IMR-90 (cell line): ENCODE measurements at regions not wholly inside any gene's neighbourhood (a gene's known extent, or its start where the extent isn't known, plus 50 kb on each side); places are given as distances from the start of the nearest gene placed in this dataset.

Experiments used
- ATAC-seq: fragments of 200-7000 bp; cut with Tn5 transposase; 2 replicates; pipeline ENCODE4 v1.9.1; 2020; ENCODE audit warnings: low read depth, mild to moderate bottlenecking, moderate library complexity
- BruUV-seq: library from RNA; stranded (reverse); fragments of 400-500 nt; replicated peaks from 2 replicates; lab custom pipeline; 2021; lab: Mats Ljungman, UMichigan
- CTCF ChIA-PET: fragments of 300-600 bp; formaldehyde crosslinking; extraction: SDS; loops from one replicate; lab custom pipeline; 2021; ENCODE audit warnings: antibody characterized with exemption; lab: Yijun Ruan, JAX
- POLR2A ChIA-PET: fragments of 300-600 bp; sonication (Branson Sonifier 250); formaldehyde crosslinking; loops from one replicate; lab custom pipeline; 2022; ENCODE audit warnings: antibody characterized with exemption; ENCODE audit not compliant: unreplicated experiment; lab: Charles Lee
- DNase-seq: peaks from one replicate; pipeline ENCODE4 v3.0.0; 2013
- H2AFZ ChIP-seq: replicated peaks from 2 replicates; pipeline ENCODE3; 2013; ENCODE audit warnings: low read length, mild to moderate bottlenecking; ENCODE audit not compliant: poor library complexity
- H2AK5ac ChIP-seq: 2 replicates; pipeline ENCODE4 v1.6.1; 2013; ENCODE audit warnings: low read depth, low read length, inconsistent platforms
- H2AK9ac ChIP-seq: replicated peaks from 2 replicates; pipeline ENCODE3; 2013; ENCODE audit warnings: mild to moderate bottlenecking, low read depth, low read length, moderate library complexity; ENCODE audit not compliant: poor library complexity
- H2BK120ac ChIP-seq: 2 replicates; pipeline ENCODE4 v1.6.1; 2013; ENCODE audit warnings: low read depth, low read length, inconsistent platforms
- H2BK15ac ChIP-seq: 3 replicates; pipeline ENCODE4 v1.6.1; 2013; ENCODE audit warnings: low read depth, low read length, inconsistent platforms
- H2BK20ac ChIP-seq: 2 replicates; pipeline ENCODE4 v1.6.1; 2013; ENCODE audit warnings: low read depth, mild to moderate bottlenecking, inconsistent platforms, low read length, moderate library complexity
- H2BK5ac ChIP-seq: 2 replicates; pipeline ENCODE4 v1.6.1; 2013; ENCODE audit warnings: mild to moderate bottlenecking, low read depth, low read length, inconsistent platforms; ENCODE audit not compliant: poor library complexity, severe bottlenecking
- H3K14ac ChIP-seq: replicated peaks from 2 replicates; pipeline ENCODE4 v1.6.1; 2013; ENCODE audit warnings: low read depth, low read length, inconsistent platforms
- H3K18ac ChIP-seq: 2 replicates; pipeline ENCODE4 v1.6.1; 2013; ENCODE audit warnings: low read depth, low read length, control low read depth
- H3K23ac ChIP-seq: 2 replicates; pipeline ENCODE4 v1.6.1; 2013; ENCODE audit warnings: low read depth, low read length, inconsistent platforms
- H3K27ac ChIP-seq: 2 replicates; pipeline ENCODE4 v1.5.1; 2013; ENCODE audit warnings: mild to moderate bottlenecking, control low read depth, low read length; ENCODE audit not compliant: insufficient read depth
- H3K27me3 ChIP-seq: 2 replicates; pipeline ENCODE4 v1.6.1; 2013; ENCODE audit warnings: low read length; ENCODE audit not compliant: control insufficient read depth, insufficient read depth
- H3K36me3 ChIP-seq: 2 replicates; pipeline ENCODE4 v1.6.1; 2013; ENCODE audit warnings: low read length, mixed read lengths; ENCODE audit not compliant: control insufficient read depth, insufficient read depth
- H3K4ac ChIP-seq: 2 replicates; pipeline ENCODE4 v1.6.1; 2013; ENCODE audit warnings: low read depth, low read length, inconsistent platforms
- H3K4me1 ChIP-seq: 2 replicates; pipeline ENCODE4 v1.6.1; 2013; ENCODE audit warnings: low read length, mixed read lengths; ENCODE audit not compliant: control insufficient read depth, insufficient read depth
- H3K4me2 ChIP-seq: 2 replicates; pipeline ENCODE4 v1.6.1; 2013; ENCODE audit warnings: low read depth, mild to moderate bottlenecking, control low read depth, low read length, moderate library complexity
- H3K4me3 ChIP-seq: 2 replicates; pipeline ENCODE4 v1.5.1; 2013; ENCODE audit warnings: low read depth, mild to moderate bottlenecking, control low read depth, low read length, moderate library complexity; ENCODE audit not compliant: insufficient read depth
- H3K56ac ChIP-seq: 2 replicates; pipeline ENCODE4 v1.6.1; 2013; ENCODE audit warnings: low read length, inconsistent platforms; ENCODE audit not compliant: insufficient read depth; ENCODE audit errors: extremely low read depth
- H3K79me1 ChIP-seq, 2 experiments: 2 replicates each; pipeline ENCODE4 v1.6.1; 2013; ENCODE audit warnings: low read length in 2 of 2, inconsistent platforms in 1 of 2, low read depth in 1 of 2
- H3K9ac ChIP-seq: 2 replicates; pipeline ENCODE4 v1.6.1; 2013; ENCODE audit warnings: low read depth, low read length, control low read depth
- H3K9me1 ChIP-seq: 2 replicates; pipeline ENCODE4 v1.6.1; 2013; ENCODE audit warnings: low read length, inconsistent platforms; ENCODE audit not compliant: insufficient read depth
- H3K9me3 ChIP-seq: 2 replicates; pipeline ENCODE4 v1.6.1; 2013; ENCODE audit warnings: low read length; ENCODE audit not compliant: control insufficient read depth, insufficient read depth
- H4K20me1 ChIP-seq: 2 replicates; pipeline ENCODE4 v1.6.1; 2013; ENCODE audit warnings: low read length, inconsistent platforms; ENCODE audit not compliant: insufficient read depth
- H4K5ac ChIP-seq: 2 replicates; pipeline ENCODE4 v1.6.1; 2013; ENCODE audit warnings: mild to moderate bottlenecking, low read depth, low read length, control low read depth
- H4K8ac ChIP-seq, 2 experiments: 2 replicates each; pipeline ENCODE4 v1.6.1; 2013; ENCODE audit warnings: low read depth in 2 of 2, low read length in 2 of 2, control low read depth in 1 of 2, inconsistent platforms in 1 of 2
- H4K91ac ChIP-seq: 2 replicates; pipeline ENCODE4 v1.6.1; 2013; ENCODE audit warnings: low read depth, low read length, inconsistent platforms; ENCODE audit not compliant: insufficient read depth
- CEBPB ChIP-seq: IDR thresholded peaks from 2 replicates; pipeline ENCODE4 v1.6.1; 2012; ENCODE audit warnings: low read depth, low read length, improper control_type of control experiment
- CHD1 ChIP-seq: IDR thresholded peaks from 2 replicates; pipeline ENCODE4 v1.6.1; 2012; ENCODE audit warnings: low read depth, low read length, improper control_type of control experiment
- CTCF ChIP-seq: conservative IDR thresholded peaks from 2 replicates; pipeline ENCODE4 v1.5.1; 2012; ENCODE audit warnings: mild to moderate bottlenecking, low read depth, low read length, improper control_type of control experiment
- ELK1 ChIP-seq: fragments of 150-350 bp; IDR thresholded peaks from 2 replicates; pipeline ENCODE4 v1.6.1; 2016; ENCODE audit warnings: low read depth, mild to moderate bottlenecking, low read length, moderate library complexity, borderline replicate concordance
- MAFK ChIP-seq: IDR thresholded peaks from 2 replicates; pipeline ENCODE4 v1.6.1; 2012; ENCODE audit warnings: low read depth, low read length, improper control_type of control experiment
- MAZ ChIP-seq: IDR thresholded peaks from 2 replicates; pipeline ENCODE4 v1.6.1; 2012; ENCODE audit warnings: low read depth, mild to moderate bottlenecking, low read length, improper control_type of control experiment, moderate library complexity, borderline replicate concordance
- NFE2L2 ChIP-seq: fragments of 150-350 bp; IDR thresholded peaks from 2 replicates; pipeline ENCODE4 v1.6.1; 2016; ENCODE audit warnings: low read depth, mild to moderate bottlenecking, low read length
- SMC3 ChIP-seq: fragments of 150-350 bp; IDR thresholded peaks from 2 replicates; pipeline ENCODE4 v1.6.1; 2016; ENCODE audit warnings: low read depth, mild to moderate bottlenecking, antibody characterized with exemption, low read length, moderate library complexity
- WGBS, 2 experiments: methylation state at CpG; one replicate each; pipeline versions ENCODE4 v1.1.5 to v1.1.7; 2013; ENCODE audit warnings: missing lambda C conversion rate in 2 of 2; ENCODE audit not compliant: insufficient read length in 1 of 2; ENCODE audit errors: extremely low coverage in 2 of 2; 5-methylcytosine and 5-hydroxymethylcytosine counted together
- dilution Hi-C: fragments of 300-500 bp; cut with HindIII; formaldehyde crosslinking; loops from one replicate; pipeline ENCODE4 v1.14.3; 2018; ENCODE audit warnings: low sequenced_read_pairs; ENCODE audit not compliant: unreplicated experiment
- in situ Hi-C: fragments of 300-500 bp; cut with MboI; formaldehyde crosslinking; loops from 3 replicates; pipeline ENCODE4 v1.14.3; 2019; ENCODE audit warnings: low sequenced_read_pairs, inconsistent platforms, mixed read lengths
- intact Hi-C: fragments of 100-400 bp; cut with micrococcal nuclease; formaldehyde crosslinking; loops from 2 replicates; pipeline ENCODE4 v1.10.0; 2022

- ChIA-PET CTCF (interaction anchor here (0.6 kb wide), 1 partner anchor 80 kb away, joined by 4 read pairs; no protein-coding TSS in a partner anchor), POLR2A (no interaction called here)
- Histone ChIP-seq H2AK9ac (no peak overlapping the region), H3K23ac (no peak overlapping the region), H2AK5ac (no peak overlapping the region), H3K4me1 (no peaks in the 10 kb centered on the region), H3K27me3 (no peaks in the 10 kb centered on the region), H2BK20ac (no peak overlapping the region), H4K91ac (no peak overlapping the region), H4K20me1 (no peaks in the 10 kb centered on the region), H3K9me3 (no peaks in the 10 kb centered on the region; the same call in 1 of the 2 replicates), H3K4ac (no peak overlapping the region), H3K4me3 (no peak overlapping the region), H2AFZ (no peak overlapping the region), H3K56ac (no peak overlapping the region), H3K36me3 (no peaks in the 10 kb centered on the region), H3K27ac (no peak overlapping the region), H3K79me1 (no peaks in the 10 kb centered on the region), H3K9me1 (no peaks in the 10 kb centered on the region), H3K18ac (no peak overlapping the region), H2BK120ac (no peak overlapping the region), H3K4me2 (no peak overlapping the region), H4K5ac (no peak overlapping the region), H3K9ac (no peak overlapping the region), H4K8ac (no peak overlapping the region), H2BK5ac (no peak overlapping the region), H2BK15ac (no peak overlapping the region), H3K14ac (no peak overlapping the region)
- BruUV-seq, result no TSS peak
- in situ Hi-C loops (no loop called here), intact Hi-C loops (no loop called here), dilution Hi-C loops (no loop called here)
- DNase-seq (no peak), ATAC-seq (no peak)
- no peak for TF ChIP-seq CEBPB
- no peak for TF ChIP-seq SMC3
- no peak for TF ChIP-seq CHD1
- TF ChIP-seq MAFK, result no peak
- TF ChIP-seq ELK1, result no peak
- TF ChIP-seq MAZ, result no peak
- no peak for TF ChIP-seq CTCF
- TF ChIP-seq NFE2L2, result no peak
- no CpG with 5 or more reads among the region's 3 CpGs for WGBS, 2 experiments
These were observed 859.0 kb upstream of the LRRTM1 start for GRCh38 chr2:81163583-81163982.
